Astrocyte of the spinal cord (primary cell): ENCODE measurements at regions not wholly inside any gene's neighbourhood (a gene's known extent, or its start where the extent isn't known, plus 50 kb on each side); places are given as distances from the start of the nearest gene placed in this dataset.
A peak's percentile ranks its signal among the peaks of the same experiment; 100 is the strongest.

ENCODE experiments used
- DNase-seq: peaks from one replicate; pipeline ENCODE4 v3.0.0; 2011; ENCODE audit warnings: low read depth, low spot score
- H3K4me3 ChIP-seq: 2 replicates; pipeline ENCODE4 v1.5.1; 2011; ENCODE audit warnings: low read depth, mild to moderate bottlenecking, low read length, moderate library complexity
- CTCF ChIP-seq: IDR thresholded peaks from 2 replicates; pipeline ENCODE4 v1.5.1; 2012; ENCODE audit warnings: low read depth, mild to moderate bottlenecking, low read length, inconsistent platforms
- in situ Hi-C: cut with HindIII; loops from 2 replicates; pipeline ENCODE4 v1.10.0; 2017; ENCODE audit warnings: low sequenced_read_pairs

- H3K4me3 ChIP-seq, result no peak overlapping the region
- in situ Hi-C loops, result no loop called here
- DNase-seq, result no peak
- no peak for TF ChIP-seq CTCF
Measured at GRCh38 chr11:122459064-122459463, 196.5 kb upstream of the UBASH3B start.

DNA sequence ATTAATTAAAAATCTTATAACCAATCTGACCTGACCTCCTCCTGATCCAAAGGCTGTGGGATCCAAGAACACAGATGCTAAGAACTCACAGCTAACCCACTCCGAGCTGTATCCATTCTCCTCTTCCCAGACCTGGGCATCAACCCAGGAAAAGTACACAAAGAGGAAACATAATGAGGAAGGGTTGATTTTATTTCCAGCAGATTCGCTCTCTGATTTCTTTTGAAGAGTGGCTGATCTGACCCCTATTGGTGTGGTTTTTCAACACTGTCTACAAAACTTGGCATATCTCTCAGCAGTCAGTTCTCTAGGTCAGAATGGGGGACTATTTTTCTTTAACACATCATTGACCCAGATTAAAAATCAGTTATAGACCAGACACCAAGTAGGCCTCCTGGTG, 201.9 kb upstream of the UBASH3B start:
- no peak overlapping the region for H3K4me3 ChIP-seq
- no peak for TF ChIP-seq CTCF
- no peak for DNase-seq
- in situ Hi-C loops, result no loop called here

DNA sequence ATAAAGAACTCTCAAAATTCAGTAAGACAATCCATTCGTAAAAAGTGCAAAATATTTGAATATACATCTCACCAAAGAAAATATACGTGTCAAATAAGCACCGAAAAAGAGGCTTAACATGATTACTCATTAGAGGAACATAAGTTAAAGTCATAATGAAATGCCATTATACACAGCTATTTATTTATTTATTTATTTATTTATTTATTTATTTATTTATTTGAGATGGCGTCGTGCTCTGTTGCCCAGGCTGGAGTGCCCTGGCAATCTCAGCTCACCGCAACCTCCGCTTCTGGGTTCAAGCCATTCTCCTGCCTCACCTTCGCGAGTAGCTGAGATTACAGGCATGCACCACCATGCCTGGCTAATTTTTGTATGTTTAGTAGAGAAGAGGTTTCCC, 203.6 kb upstream of the UBASH3B start:
- H3K4me3 ChIP-seq, result no peak overlapping the region
- TF ChIP-seq CTCF, result no peak
- no peak for DNase-seq
- in situ Hi-C loops, result no loop called here

- no peak for DNase-seq
- H3K4me3 ChIP-seq, result peak overlapping the region; percentile 38
- TF ChIP-seq CTCF, result no peak
- in situ Hi-C loops, result no loop called here
Measured at GRCh38 chr11:122441666-122442035, 213.9 kb upstream of the UBASH3B start.

DNA sequence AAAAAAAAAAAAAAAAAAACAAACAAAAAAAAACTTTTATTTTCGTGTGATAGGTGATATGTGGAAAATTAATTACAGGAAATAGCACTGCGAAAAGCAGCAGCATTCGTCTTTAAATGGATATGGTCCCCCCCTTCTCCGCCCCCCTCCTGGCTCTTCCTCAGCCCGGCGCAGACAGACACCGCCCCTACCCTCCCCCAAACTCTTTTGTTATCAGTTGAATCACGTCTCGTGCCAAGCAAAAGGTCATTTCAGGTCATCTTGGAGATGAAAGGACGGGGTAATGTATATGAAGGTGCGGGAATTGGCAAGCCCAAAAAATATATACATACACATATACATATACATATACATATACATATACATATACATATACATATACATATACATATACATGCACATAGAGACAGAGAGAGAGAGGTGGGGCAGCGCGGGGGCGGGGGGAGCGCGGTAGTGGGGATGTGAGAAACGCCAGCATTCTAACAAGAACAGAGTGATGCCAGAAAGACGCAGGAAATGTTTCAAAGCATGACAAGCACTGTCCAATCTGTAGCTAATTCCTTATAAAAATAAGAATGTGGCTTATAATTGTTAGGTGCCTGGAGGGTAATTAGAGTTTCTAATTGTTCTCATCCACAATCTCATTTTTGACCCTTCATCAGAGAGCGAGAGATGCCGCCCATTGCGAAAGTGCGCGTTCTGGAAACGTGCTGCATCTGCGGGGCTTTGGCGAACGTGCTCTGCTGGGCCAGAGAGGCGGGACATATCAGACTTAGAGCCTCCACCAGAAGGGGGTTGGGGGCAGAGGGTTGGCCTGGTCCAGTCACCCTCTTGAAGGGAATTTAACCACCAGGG, 214.5 kb upstream of the UBASH3B start:
- peak overlapping the region; percentile 38 for H3K4me3 ChIP-seq
- in situ Hi-C loops, result no loop called here
- no peak for DNase-seq
- TF ChIP-seq CTCF, result no peak

- TF ChIP-seq CTCF, result no peak
- in situ Hi-C loops, result no loop called here
- peak; percentile 62 for DNase-seq
- H3K4me3 ChIP-seq, result peak overlapping the region; percentile 38
Measured at GRCh38 chr11:122439866-122440810, 215.4 kb upstream of the UBASH3B start.
